SK-N-SH treated with all-trans-retinoic acid at 6 μM for 48 hours (cell line): ENCODE measurements at regions not wholly inside any gene's neighbourhood (a gene's known extent, or its start where the extent isn't known, plus 50 kb on each side); places are given as distances from the start of the nearest gene placed in this dataset.

Experiments
- ATAC-seq: fragments of 200-7000 bp; cut with Tn5 transposase; 3 replicates; pipeline ENCODE4 v1.9.1; 2020; ENCODE audit warnings: mild to moderate bottlenecking, moderate library complexity
- ARNTL ChIP-seq: fragments of 450-650 bp; formaldehyde crosslinking; IDR thresholded peaks from 2 replicates; pipeline ENCODE4 v1.5.0; 2020; ENCODE audit warnings: low read depth, mild to moderate bottlenecking, moderate library complexity, borderline replicate concordance
- BACH2 ChIP-seq: fragments of 250-450 bp; sonication (Bioruptor Pico); IDR thresholded peaks from 2 replicates; pipeline ENCODE4 v1.9.0; 2021; ENCODE audit warnings: mild to moderate bottlenecking, borderline replicate concordance
- CSDC2 ChIP-seq: fragments of 250-450 bp; sonication (Bioruptor Pico); IDR thresholded peaks from 2 replicates; pipeline ENCODE4 v1.5.0; 2020; ENCODE audit warnings: mild to moderate bottlenecking, moderate library complexity
- ESRRG ChIP-seq: fragments of 250-450 bp; sonication (Bioruptor Pico); IDR thresholded peaks from 2 replicates; pipeline ENCODE4 v1.6.1; 2021; ENCODE audit warnings: mild to moderate bottlenecking
- GLIS3 ChIP-seq: fragments of 250-450 bp; sonication (Bioruptor Pico); IDR thresholded peaks from 2 replicates; pipeline ENCODE4 v1.5.0; 2020; ENCODE audit warnings: mild to moderate bottlenecking, moderate library complexity
- ISL1 ChIP-seq: fragments of 250-450 bp; sonication (Bioruptor Pico); IDR thresholded peaks from 2 replicates; pipeline ENCODE4 v2.1.2; 2022; ENCODE audit warnings: mild to moderate bottlenecking, moderate library complexity
- OSR1 ChIP-seq: fragments of 250-450 bp; sonication (Bioruptor Pico); IDR thresholded peaks from 2 replicates; pipeline ENCODE4 v1.8.0; 2022; ENCODE audit warnings: moderate library complexity, mild to moderate bottlenecking, inconsistent platforms
- PATZ1 ChIP-seq: fragments of 250-450 bp; sonication (Bioruptor Pico); IDR thresholded peaks from 2 replicates; pipeline ENCODE4 v1.8.0; 2020; ENCODE audit warnings: mild to moderate bottlenecking, moderate library complexity, borderline replicate concordance
- POU6F1 ChIP-seq: fragments of 250-450 bp; sonication (Bioruptor Pico); IDR thresholded peaks from 2 replicates; pipeline ENCODE4 v1.8.0; 2021; ENCODE audit warnings: low read depth, mild to moderate bottlenecking, moderate library complexity, borderline replicate concordance
- PPARA ChIP-seq: fragments of 250-450 bp; sonication (Bioruptor Pico); IDR thresholded peaks from 2 replicates; pipeline ENCODE4 v1.5.0; 2020; ENCODE audit warnings: mild to moderate bottlenecking, borderline replicate concordance
- RARB ChIP-seq: fragments of 250-450 bp; sonication (Bioruptor Pico); IDR thresholded peaks from 2 replicates; pipeline ENCODE4 v1.8.0; 2021; ENCODE audit warnings: mild to moderate bottlenecking, moderate library complexity
- SNAI2 ChIP-seq: fragments of 250-450 bp; sonication (Bioruptor Pico); IDR thresholded peaks from 2 replicates; pipeline ENCODE4 v1.5.0; 2020; ENCODE audit warnings: mild to moderate bottlenecking, moderate library complexity
- TOX ChIP-seq: fragments of 250-450 bp; sonication (Bioruptor Pico); IDR thresholded peaks from 2 replicates; pipeline ENCODE4 v1.8.0; 2021; ENCODE audit warnings: mild to moderate bottlenecking, moderate library complexity, borderline replicate concordance
- ZFP3 ChIP-seq: fragments of 250-450 bp; sonication (Bioruptor Pico); IDR thresholded peaks from 2 replicates; pipeline ENCODE4 v1.5.0; 2020; ENCODE audit warnings: mild to moderate bottlenecking, moderate library complexity
- ZFP30 ChIP-seq: fragments of 450-650 bp; formaldehyde crosslinking; IDR thresholded peaks from 2 replicates; pipeline ENCODE4 v1.5.0; 2022; ENCODE audit warnings: mild to moderate bottlenecking, moderate library complexity
- ZNF565 ChIP-seq: fragments of 450-650 bp; formaldehyde crosslinking; conservative IDR thresholded peaks from 2 replicates; pipeline ENCODE4 v1.5.0; 2020; ENCODE audit warnings: low read depth, mild to moderate bottlenecking, moderate library complexity
- ZNF70 ChIP-seq: fragments of 450-650 bp; formaldehyde crosslinking; IDR thresholded peaks from 2 replicates; pipeline ENCODE4 v1.5.0; 2020; ENCODE audit warnings: mild to moderate bottlenecking, moderate library complexity
- ZNF8 ChIP-seq: fragments of 450-650 bp; formaldehyde crosslinking; IDR thresholded peaks from 2 replicates; pipeline ENCODE4 v1.5.0; 2020; ENCODE audit warnings: mild to moderate bottlenecking, moderate library complexity
- TF ChIP-seq, protein P1 (sequence below): fragments of 250-450 bp; sonication (Bioruptor Pico); IDR thresholded peaks from 2 replicates; pipeline ENCODE4 v1.5.1; 2021; ENCODE audit warnings: mild to moderate bottlenecking, moderate library complexity
- TF ChIP-seq, protein P2 (sequence below): fragments of 250-450 bp; sonication (Bioruptor Pico); IDR thresholded peaks from 2 replicates; pipeline ENCODE4 v1.5.1; 2020; ENCODE audit warnings: low read depth, mild to moderate bottlenecking, moderate library complexity

DNA sequence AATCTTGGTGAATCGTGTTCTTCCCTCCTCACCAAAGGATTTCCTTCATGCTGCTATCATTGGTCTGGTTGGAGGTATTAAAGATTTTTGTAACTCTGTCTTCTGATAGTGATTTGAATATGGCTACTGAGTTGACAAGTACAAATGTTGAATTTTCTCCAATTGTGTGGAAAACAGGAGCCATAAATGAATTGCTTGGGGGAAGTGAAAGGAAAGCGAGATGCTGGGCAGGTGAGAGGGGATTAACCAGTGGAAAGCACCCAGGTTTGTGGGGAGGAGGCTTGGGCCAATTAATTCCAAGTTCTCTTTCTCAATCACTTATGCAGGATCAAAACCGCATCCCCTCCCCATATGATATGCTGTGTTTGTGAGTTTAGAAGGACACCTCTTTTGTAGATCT is 372.5 kb downstream of the IL20RB start:
- ATAC-seq, result no peak

DNA sequence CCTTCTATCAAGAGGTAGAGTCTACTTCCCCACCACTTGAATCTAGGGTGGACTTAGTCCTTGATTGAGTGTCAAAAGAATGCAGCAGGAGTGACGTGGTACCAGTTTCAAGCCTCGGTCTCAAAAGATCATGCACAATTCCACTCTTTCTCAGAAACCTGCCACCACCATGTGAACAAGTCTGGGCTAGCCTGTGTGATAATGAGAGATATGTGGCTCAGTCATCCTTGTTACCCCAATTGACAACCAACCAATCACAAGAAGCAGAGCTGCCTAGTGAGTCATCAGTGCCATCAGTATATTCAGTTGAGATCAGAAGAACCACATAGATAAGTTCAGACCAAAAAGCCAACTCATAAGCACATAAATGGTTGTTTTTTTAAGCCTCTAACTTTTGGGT is 374.5 kb downstream of the IL20RB start:
- no peak for TF ChIP-seq BACH2 (CRISPR knock-in tag)
- TF ChIP-seq, protein P1, sequence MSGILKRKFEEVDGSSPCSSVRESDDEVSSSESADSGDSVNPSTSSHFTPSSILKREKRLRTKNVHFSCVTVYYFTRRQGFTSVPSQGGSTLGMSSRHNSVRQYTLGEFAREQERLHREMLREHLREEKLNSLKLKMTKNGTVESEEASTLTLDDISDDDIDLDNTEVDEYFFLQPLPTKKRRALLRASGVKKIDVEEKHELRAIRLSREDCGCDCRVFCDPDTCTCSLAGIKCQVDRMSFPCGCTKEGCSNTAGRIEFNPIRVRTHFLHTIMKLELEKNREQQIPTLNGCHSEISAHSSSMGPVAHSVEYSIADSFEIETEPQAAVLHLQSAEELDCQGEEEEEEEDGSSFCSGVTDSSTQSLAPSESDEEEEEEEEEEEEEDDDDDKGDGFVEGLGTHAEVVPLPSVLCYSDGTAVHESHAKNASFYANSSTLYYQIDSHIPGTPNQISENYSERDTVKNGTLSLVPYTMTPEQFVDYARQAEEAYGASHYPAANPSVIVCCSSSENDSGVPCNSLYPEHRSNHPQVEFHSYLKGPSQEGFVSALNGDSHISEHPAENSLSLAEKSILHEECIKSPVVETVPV (CRISPR knock-in tag), result no peak
- TF ChIP-seq ZNF8 (CRISPR knock-in tag), result no peak
- TF ChIP-seq RARB (CRISPR knock-in tag), result no peak
- no peak for TF ChIP-seq SNAI2 (CRISPR knock-in tag)
- TF ChIP-seq, protein P2, sequence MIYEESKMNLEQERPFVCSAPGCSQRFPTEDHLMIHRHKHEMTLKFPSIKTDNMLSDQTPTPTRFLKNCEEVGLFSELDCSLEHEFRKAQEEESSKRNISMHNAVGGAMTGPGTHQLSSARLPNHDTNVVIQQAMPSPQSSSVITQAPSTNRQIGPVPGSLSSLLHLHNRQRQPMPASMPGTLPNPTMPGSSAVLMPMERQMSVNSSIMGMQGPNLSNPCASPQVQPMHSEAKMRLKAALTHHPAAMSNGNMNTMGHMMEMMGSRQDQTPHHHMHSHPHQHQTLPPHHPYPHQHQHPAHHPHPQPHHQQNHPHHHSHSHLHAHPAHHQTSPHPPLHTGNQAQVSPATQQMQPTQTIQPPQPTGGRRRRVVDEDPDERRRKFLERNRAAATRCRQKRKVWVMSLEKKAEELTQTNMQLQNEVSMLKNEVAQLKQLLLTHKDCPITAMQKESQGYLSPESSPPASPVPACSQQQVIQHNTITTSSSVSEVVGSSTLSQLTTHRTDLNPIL (CRISPR knock-in tag), result no peak
- no peak for TF ChIP-seq ZNF565 (CRISPR knock-in tag)
- TF ChIP-seq ZFP30, result no peak
- no peak for TF ChIP-seq ESRRG (CRISPR knock-in tag)
- TF ChIP-seq PPARA, result no peak
- TF ChIP-seq OSR1 (CRISPR knock-in tag), result no peak
- no peak for TF ChIP-seq POU6F1 (CRISPR knock-in tag)
- no peak for TF ChIP-seq PATZ1 (CRISPR knock-in tag)
- no peak for TF ChIP-seq ZFP3 (CRISPR knock-in tag)
- no peak for TF ChIP-seq CSDC2 (CRISPR knock-in tag)
- no peak for TF ChIP-seq ARNTL (CRISPR knock-in tag)
- no peak for TF ChIP-seq TOX (CRISPR knock-in tag)
- TF ChIP-seq ISL1 (CRISPR knock-in tag), result no peak
- no peak for ATAC-seq

More for the DNA sequence above, 372.5 kb downstream of the IL20RB start:
- TF ChIP-seq GLIS3 (CRISPR knock-in tag) (no peak), POU6F1 (CRISPR knock-in tag) (no peak), ZNF70 (no peak), SNAI2 (CRISPR knock-in tag) (no peak), PATZ1 (CRISPR knock-in tag) (no peak), BACH2 (CRISPR knock-in tag) (no peak), CSDC2 (CRISPR knock-in tag) (no peak)
- TF ChIP-seq, protein P2 (CRISPR knock-in tag), result no peak
